HG02973 (cell line): ENCODE measurements at regions not wholly inside any gene's neighbourhood (a gene's known extent, or its start where the extent isn't known, plus 50 kb on each side); places are given as distances from the start of the nearest gene placed in this dataset.
"Not testable (repeated sequence)": the region's sequence is repeated elsewhere in the genome, so short reads cannot be mapped to it uniquely, and the experiment has no call there.

Experiments
- ATAC-seq: cut with Tn5 transposase; IDR thresholded peaks from one replicate; pipeline ENCODE4 v1.9.1; 2021; ENCODE audit warnings: moderate library complexity; ENCODE audit not compliant: unreplicated experiment

- no peak for ATAC-seq
Measured at GRCh38 chr6:92748131-92748530, 671.2 kb downstream of the EPHA7 start.

GRCh38 chr6:92737983-92738382 is 681.4 kb downstream of the EPHA7 start:
- no peak for ATAC-seq

- ATAC-seq, result no peak
Measured at GRCh38 chr6:92723390-92723931, 695.9 kb downstream of the EPHA7 start.

- no peak for ATAC-seq
Measured at GRCh38 chr6:92719773-92720172, 699.6 kb downstream of the EPHA7 start.

GRCh38 chr6:92716638-92717037 is 702.7 kb downstream of the EPHA7 start:
- ATAC-seq, result no peak

- ATAC-seq, result no peak
Measured at GRCh38 chr6:92715991-92716390, 703.4 kb downstream of the EPHA7 start.

- no peak for ATAC-seq
Measured at GRCh38 chr6:92714346-92714745, 705.0 kb downstream of the EPHA7 start.

- peak; percentile 80 for ATAC-seq
Measured at GRCh38 chr6:92710048-92710447, 709.3 kb downstream of the EPHA7 start.

- ATAC-seq, result no peak
Measured at GRCh38 chr6:92708945-92709344, 710.4 kb downstream of the EPHA7 start.

- no peak for ATAC-seq
Measured at GRCh38 chr6:92708270-92708669, 711.1 kb downstream of the EPHA7 start.

GRCh38 chr6:92706976-92707375 is 712.4 kb downstream of the EPHA7 start:
- no peak for ATAC-seq

- ATAC-seq, result no peak
Measured at GRCh38 chr6:92701425-92702096, 717.8 kb downstream of the EPHA7 start.

- no peak for ATAC-seq
Measured at GRCh38 chr6:92700411-92700810, 718.9 kb downstream of the EPHA7 start.

- no peak for ATAC-seq
Measured at GRCh38 chr6:92690997-92691599, 728.3 kb downstream of the EPHA7 start.

GRCh38 chr6:92688342-92688741 is 731.0 kb downstream of the EPHA7 start:
- no peak for ATAC-seq

- no peak for ATAC-seq
Measured at GRCh38 chr6:92687278-92687677, 732.1 kb downstream of the EPHA7 start.

GRCh38 chr6:92684386-92684785 is 735.0 kb downstream of the EPHA7 start:
- ATAC-seq, result no peak

- no peak for ATAC-seq
Measured at GRCh38 chr6:92683748-92684147, 735.6 kb downstream of the EPHA7 start.

- ATAC-seq, result no peak
Measured at GRCh38 chr6:92682516-92683398, 736.6 kb downstream of the EPHA7 start.

- no peak for ATAC-seq
Measured at GRCh38 chr6:92681401-92681800, 738.0 kb downstream of the EPHA7 start.

GRCh38 chr6:92671462-92671861 is 747.9 kb downstream of the EPHA7 start:
- not testable (repeated sequence) for ATAC-seq

- no peak for ATAC-seq
Measured at GRCh38 chr6:92667843-92668242, 751.5 kb downstream of the EPHA7 start.
